HG03139 (cell line): ENCODE measurements at regions not wholly inside any gene's neighbourhood (a gene's known extent, or its start where the extent isn't known, plus 50 kb on each side); places are given as distances from the start of the nearest gene placed in this dataset.
"Not testable (repeated sequence)": the region's sequence is repeated elsewhere in the genome, so short reads cannot be mapped to it uniquely, and the experiment has no call there.

Experiments used
- ATAC-seq: cut with Tn5 transposase; IDR thresholded peaks from one replicate; pipeline ENCODE4 v1.9.1; 2021; ENCODE audit not compliant: unreplicated experiment

GRCh38 chr7:94303118-94303517 lies 91.6 kb upstream of the COL1A2 start:
- no peak for ATAC-seq

GRCh38 chr7:94303695-94304094 lies 91.0 kb upstream of the COL1A2 start:
- no peak for ATAC-seq

- no peak for ATAC-seq
Observed at GRCh38 chr7:94304878-94305277, 89.8 kb upstream of the COL1A2 start.

- no peak for ATAC-seq
Observed at GRCh38 chr7:94305836-94306235, 88.9 kb upstream of the COL1A2 start.

GRCh38 chr7:94307399-94308048 lies 87.2 kb upstream of the COL1A2 start:
- ATAC-seq: no peak

GRCh38 chr7:94311515-94311914 lies 83.2 kb upstream of the COL1A2 start:
- ATAC-seq: no peak

- no peak for ATAC-seq
Observed at GRCh38 chr7:94313926-94314325, 80.8 kb upstream of the COL1A2 start.

- ATAC-seq: no peak
Observed at GRCh38 chr7:94314413-94315410, 80.0 kb upstream of the COL1A2 start.

GRCh38 chr7:94321138-94321537 lies 73.6 kb upstream of the COL1A2 start:
- ATAC-seq: not testable (repeated sequence)

- ATAC-seq: no peak
Observed at GRCh38 chr7:94323844-94324243, 70.9 kb upstream of the COL1A2 start.

- ATAC-seq: no peak
Observed at GRCh38 chr7:94324380-94325121, 70.1 kb upstream of the COL1A2 start.

GRCh38 chr7:94325122-94325475 lies 69.6 kb upstream of the COL1A2 start:
- ATAC-seq: no peak

GRCh38 chr7:94330269-94331020 lies 64.2 kb upstream of the COL1A2 start:
- ATAC-seq: no peak

- no peak for ATAC-seq
Observed at GRCh38 chr7:94332571-94332970, 62.1 kb upstream of the COL1A2 start.

- no peak for ATAC-seq
Observed at GRCh38 chr7:94333810-94334209, 60.9 kb upstream of the COL1A2 start.

- ATAC-seq: no peak
Observed at GRCh38 chr7:94335586-94335985, 59.1 kb upstream of the COL1A2 start.

GRCh38 chr7:94336009-94336408 lies 58.7 kb upstream of the COL1A2 start:
- no peak for ATAC-seq

GRCh38 chr7:94338921-94339371 lies 55.7 kb upstream of the COL1A2 start:
- no peak for ATAC-seq

GRCh38 chr7:94344826-94345225 lies 49.9 kb upstream of the COL1A2 start:
- no peak for ATAC-seq
